ENCODE measurements at regions not wholly inside any gene's neighbourhood (a gene's known extent, or its start where the extent isn't known, plus 50 kb on each side); places are given as distances from the start of the nearest gene placed in this dataset.

DNA sequence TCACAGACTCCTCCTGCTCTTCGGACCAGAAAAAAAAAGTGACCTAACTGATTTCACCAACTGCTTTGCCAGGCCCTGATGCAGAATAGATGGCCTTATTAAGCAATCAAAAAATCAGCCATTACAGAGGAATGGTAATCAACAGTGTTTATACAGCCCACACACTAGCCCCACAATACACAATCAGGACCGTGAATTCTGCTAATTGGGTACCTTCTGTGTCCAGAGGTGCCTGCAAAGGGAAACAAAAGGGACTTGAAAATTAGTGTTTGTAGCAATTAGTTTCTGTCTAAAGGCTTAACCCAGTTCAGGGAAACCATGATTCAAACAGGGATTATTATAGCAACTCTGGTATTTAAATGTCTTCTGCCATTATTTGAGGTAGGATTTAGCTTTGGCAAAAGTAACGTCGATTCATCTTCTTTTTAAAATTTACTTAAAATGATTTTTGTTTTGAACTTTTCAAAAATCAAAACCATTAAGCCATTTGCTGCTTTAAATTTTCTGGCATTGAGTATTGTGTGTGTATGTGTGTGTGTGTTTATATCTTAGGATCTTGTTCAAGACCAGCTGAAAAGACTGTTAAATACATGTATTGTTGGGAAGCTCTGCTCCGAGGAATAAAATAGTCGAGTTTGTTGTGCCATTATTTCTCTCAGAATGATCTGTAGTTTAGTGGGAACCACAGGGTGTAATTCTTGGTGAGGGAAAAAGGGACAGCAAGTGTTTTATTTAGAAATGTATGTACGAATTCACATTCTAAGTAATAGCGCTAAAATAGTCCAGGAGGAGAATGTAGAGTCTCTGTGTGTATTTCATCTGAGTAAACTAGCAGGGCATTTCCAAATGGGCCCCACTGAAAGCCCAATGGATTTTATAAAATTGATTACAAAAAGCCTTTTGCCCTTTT, 156.1 kb downstream of the PTCSC3 start:
- peak overlapping the region; percentile 97 for H3K27ac ChIP-seq (ENCODE audit: low read length)
- peak overlapping the region; percentile 82 for H3K4me2 ChIP-seq (ENCODE audit: low read length)
- H3K36me3 ChIP-seq (replicated peaks; ENCODE audit: low read depth, low read length) = peaks cover 5% of the 10 kb centered on the region
- no peaks in the 10 kb centered on the region for H3K9me3 ChIP-seq (ENCODE audit: insufficient read depth, low read length)
- peak overlapping the region; percentile 53 for H3K4me3 ChIP-seq (ENCODE audit: low read length)
- H2AFZ ChIP-seq (ENCODE audit: low read depth, low read length) = peak overlapping the region; percentile 35
- peaks cover 63% of the 10 kb centered on the region for H3K4me1 ChIP-seq (ENCODE audit: low read length)
- H3K9ac ChIP-seq (ENCODE audit: low read length) = peak overlapping the region; percentile 72
- H3K79me2 ChIP-seq (ENCODE audit: low read length) = no peaks in the 10 kb centered on the region
- no peaks in the 10 kb centered on the region for H3K27me3 ChIP-seq (ENCODE audit: low read depth, low read length)
- no peaks in the 10 kb centered on the region for H4K20me1 ChIP-seq (ENCODE audit: insufficient read depth, low read length)
- TF ChIP-seq EZH2phosphoT487 (IDR thresholded peaks at IDR 0.05; ENCODE audit: low read depth) = no peak
- TF ChIP-seq CTCF (IDR thresholded peaks at IDR 0.05; ENCODE audit: low read depth, low read length) = no peak

DNA sequence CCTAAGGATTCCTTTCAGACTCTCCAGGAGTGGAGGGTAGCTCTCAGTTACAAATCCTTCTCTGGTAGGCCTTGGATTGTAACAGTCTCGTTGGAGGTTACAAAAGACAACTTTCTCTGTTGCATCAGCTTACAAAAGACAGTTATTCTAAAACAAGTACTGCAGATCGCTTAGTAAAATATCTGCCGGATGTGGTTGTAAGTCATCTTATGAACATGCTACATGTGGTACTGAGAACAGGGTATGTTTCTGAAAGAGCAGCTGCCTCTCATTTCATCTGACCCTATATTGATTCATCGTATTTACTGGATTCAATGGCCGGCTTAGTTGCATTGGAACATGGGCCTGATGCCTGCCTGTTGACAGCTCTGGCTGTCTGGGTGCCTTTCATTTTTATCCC, 157.4 kb downstream of the PTCSC3 start:
- H3K27ac ChIP-seq (ENCODE audit: low read length) = peak overlapping the region; percentile 97
- no peaks in the 10 kb centered on the region for H3K27me3 ChIP-seq (ENCODE audit: low read depth, low read length)
- no peaks in the 10 kb centered on the region for H4K20me1 ChIP-seq (ENCODE audit: insufficient read depth, low read length)
- H3K4me1 ChIP-seq (ENCODE audit: low read length) = peaks cover 63% of the 10 kb centered on the region
- H2AFZ ChIP-seq (ENCODE audit: low read depth, low read length) = peak overlapping the region; percentile 60
- no peaks in the 10 kb centered on the region for H3K9me3 ChIP-seq (ENCODE audit: insufficient read depth, low read length)
- peaks cover 5% of the 10 kb centered on the region for H3K36me3 ChIP-seq (replicated peaks; ENCODE audit: low read depth, low read length)
- peak overlapping the region; percentile 53 for H3K4me3 ChIP-seq (ENCODE audit: low read length)
- H3K79me2 ChIP-seq (ENCODE audit: low read length) = no peaks in the 10 kb centered on the region
- no peak for TF ChIP-seq EZH2phosphoT487 (IDR thresholded peaks at IDR 0.05; ENCODE audit: low read depth)
- TF ChIP-seq CTCF (IDR thresholded peaks at IDR 0.05; ENCODE audit: low read depth, low read length) = no peak
- peak overlapping the region; percentile 82 for H3K4me2 ChIP-seq (ENCODE audit: low read length)
- H3K9ac ChIP-seq (ENCODE audit: low read length) = peak overlapping the region; percentile 72

DNA sequence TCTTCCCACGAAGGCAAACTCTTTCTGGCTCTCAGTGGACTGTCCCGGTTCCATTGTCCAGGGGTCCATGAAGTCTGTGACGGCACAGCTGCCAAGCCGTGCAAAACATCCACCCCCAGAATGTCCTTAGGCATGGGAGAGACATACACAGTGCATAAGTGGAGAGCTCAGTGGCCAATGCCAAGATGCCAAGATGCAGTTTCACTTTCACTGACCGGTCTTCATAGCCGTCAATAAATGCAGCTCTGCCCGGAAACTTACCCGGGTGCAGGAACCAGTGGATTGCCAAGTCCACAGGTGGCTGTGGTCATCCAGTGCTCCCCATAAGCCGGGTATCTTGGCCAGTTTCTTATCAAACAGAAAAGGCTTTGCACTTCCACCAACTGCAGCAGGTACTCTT, 162.3 kb downstream of the PTCSC3 start:
- Histone ChIP-seq H3K4me3 (ENCODE audit: low read length) (no peak overlapping the region), H3K9ac (ENCODE audit: low read length) (no peak overlapping the region), H3K27me3 (ENCODE audit: low read depth, low read length) (no peaks in the 10 kb centered on the region), H4K20me1 (ENCODE audit: insufficient read depth, low read length) (no peaks in the 10 kb centered on the region), H3K79me2 (ENCODE audit: low read length) (no peaks in the 10 kb centered on the region), H3K36me3 (replicated peaks; ENCODE audit: low read depth, low read length) (peaks cover 5% of the 10 kb centered on the region), H3K27ac (ENCODE audit: low read length) (no peak overlapping the region), H3K4me1 (ENCODE audit: low read length) (peaks cover 23% of the 10 kb centered on the region), H2AFZ (ENCODE audit: low read depth, low read length) (no peak overlapping the region), H3K4me2 (ENCODE audit: low read length) (no peak overlapping the region), H3K9me3 (ENCODE audit: insufficient read depth, low read length) (no peaks in the 10 kb centered on the region)
- TF ChIP-seq EZH2phosphoT487 (IDR thresholded peaks at IDR 0.05; ENCODE audit: low read depth) (no peak), CTCF (IDR thresholded peaks at IDR 0.05; ENCODE audit: low read depth, low read length) (no peak)

GRCh38 chr14:36013483-36013882, 163.0 kb downstream of the PTCSC3 start:
- H3K9ac ChIP-seq (ENCODE audit: low read length) = no peak overlapping the region
- H3K36me3 ChIP-seq (replicated peaks; ENCODE audit: low read depth, low read length) = peaks cover 4% of the 10 kb centered on the region
- no peaks in the 10 kb centered on the region for H4K20me1 ChIP-seq (ENCODE audit: insufficient read depth, low read length)
- H3K4me1 ChIP-seq (ENCODE audit: low read length) = peaks cover 23% of the 10 kb centered on the region
- no peaks in the 10 kb centered on the region for H3K79me2 ChIP-seq (ENCODE audit: low read length)
- H3K27ac ChIP-seq (ENCODE audit: low read length) = no peak overlapping the region
- H3K27me3 ChIP-seq (ENCODE audit: low read depth, low read length) = no peaks in the 10 kb centered on the region
- no peak overlapping the region for H3K4me2 ChIP-seq (ENCODE audit: low read length)
- TF ChIP-seq CTCF (IDR thresholded peaks at IDR 0.05; ENCODE audit: low read depth, low read length) (no peak), EZH2phosphoT487 (IDR thresholded peaks at IDR 0.05; ENCODE audit: low read depth) (no peak)
- H3K4me3 ChIP-seq (ENCODE audit: low read length) = no peak overlapping the region
- no peak overlapping the region for H2AFZ ChIP-seq (ENCODE audit: low read depth, low read length)
- no peaks in the 10 kb centered on the region for H3K9me3 ChIP-seq (ENCODE audit: insufficient read depth, low read length)

All from OCI-LY3 (cell line).